Stimulated activated naive B cell treated with anti-CD40 and anti-IgM and Interleukin-4, amounts not matched to agents 10 μg/mL and 1 μg/mL and 100 μg/mL, for 72 hours (primary cell): ENCODE measurements at regions not wholly inside any gene's neighbourhood (a gene's known extent, or its start where the extent isn't known, plus 50 kb on each side); places are given as distances from the start of the nearest gene placed in this dataset.
"Not testable (repeated sequence)": the region's sequence is repeated elsewhere in the genome, so short reads cannot be mapped to it uniquely, and the experiment has no call there.

ENCODE experiments used
- ATAC-seq, 2 donors: fragments of 150-1000 bp; cut with Tn5 transposase; replicated peaks; 2 replicates each; pipeline ENCODE4 v1.10.0; 2021; ENCODE audit warnings: moderate library complexity in 1 of 2
- DNase-seq: peaks from one replicate; pipeline ENCODE4 v3.0.0; 2021
- H3K27ac Mint-ChIP-seq: one replicate; pipeline ENCODE4 v1.8.0; 2022; ENCODE audit warnings: mild to moderate bottlenecking, mixed read lengths
- H3K27me3 Mint-ChIP-seq, 2 donors: one replicate each; pipeline ENCODE4 v1.8.0; 2022; ENCODE audit warnings: mixed read lengths in 2 of 2
- H3K36me3 Mint-ChIP-seq, 2 donors: one replicate each; pipeline ENCODE4 v1.8.0; 2022; ENCODE audit warnings: mixed read lengths in 2 of 2, mild to moderate bottlenecking in 1 of 2
- H3K4me1 Mint-ChIP-seq, 2 donors: one replicate each; pipeline ENCODE4 v1.8.0; 2022; ENCODE audit warnings: mixed read lengths in 2 of 2, mild to moderate bottlenecking in 1 of 2
- H3K4me3 Mint-ChIP-seq, 2 donors: one replicate each; pipeline ENCODE4 v1.8.0; 2022; ENCODE audit warnings: mild to moderate bottlenecking in 2 of 2, mixed read lengths in 2 of 2, moderate library complexity in 1 of 2
- H3K9me3 Mint-ChIP-seq, 2 donors: one replicate each; pipeline ENCODE4 v1.8.0; 2022; ENCODE audit warnings: mixed read lengths in 2 of 2, mild to moderate bottlenecking in 1 of 2

DNA sequence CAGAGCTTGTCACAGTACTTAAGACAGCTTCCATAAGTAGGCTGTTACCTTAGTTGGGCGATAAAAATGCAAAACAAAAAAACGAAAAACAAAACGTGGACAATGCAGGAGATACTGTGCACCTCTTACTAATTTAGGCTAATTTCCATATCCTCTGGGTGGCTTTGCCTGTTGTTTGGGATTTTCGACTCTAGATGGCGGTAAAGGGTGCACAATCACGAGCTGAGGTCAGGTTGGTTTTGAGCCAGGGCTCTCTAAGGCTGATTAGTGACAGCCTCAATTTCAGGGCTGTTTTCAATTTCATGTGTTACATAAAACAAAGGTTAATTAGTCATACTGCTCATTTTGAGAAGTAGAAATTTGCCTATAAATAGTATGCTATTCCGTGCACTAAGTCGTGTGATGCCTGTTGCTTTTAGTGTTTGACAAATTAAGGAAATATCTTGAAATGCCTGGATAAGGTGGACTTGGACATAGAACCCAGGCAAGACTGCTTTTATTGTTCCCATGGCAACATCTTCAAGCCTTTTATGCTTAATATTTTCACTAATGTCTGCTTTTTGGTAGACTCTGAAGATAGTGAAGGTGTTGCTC, 493.1 kb downstream of the SOCS6 start:
- Mint-ChIP-seq H3K4me3 (no peak overlapping the region), H3K4me1 (no peaks in the 10 kb centered on the region), H3K9me3 (peaks cover 0 to 2% of the 10 kb centered on the region in 2 donors), H3K36me3 (no peaks in the 10 kb centered on the region), H3K27me3 (no peaks in the 10 kb centered on the region), H3K27ac (no peak overlapping the region)
- peak; percentile 17 for DNase-seq
- ATAC-seq = peak; percentile 86 to 89

DNA sequence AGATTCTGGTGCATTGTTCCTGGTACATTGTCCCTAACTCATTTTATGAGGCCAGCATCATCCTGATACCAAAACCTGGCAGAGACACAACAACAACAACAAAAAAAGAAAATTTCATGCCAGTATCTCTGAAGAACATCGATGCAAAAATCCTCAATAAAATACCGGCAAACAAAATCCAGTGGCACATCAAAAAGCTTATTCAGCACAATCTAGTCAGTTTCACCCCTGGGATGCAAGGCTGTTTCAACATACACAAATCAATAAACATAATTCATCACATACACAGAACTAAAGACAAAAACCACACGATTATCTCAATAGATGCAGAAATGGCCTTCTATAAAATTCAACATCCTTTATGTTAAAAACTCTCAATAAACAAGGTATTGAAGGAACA, 477.4 kb downstream of the SOCS6 start:
- not testable (repeated sequence) for ATAC-seq, H3K4me3 Mint-ChIP-seq, DNase-seq, H3K27me3 Mint-ChIP-seq, H3K27ac Mint-ChIP-seq, H3K9me3 Mint-ChIP-seq, H3K4me1 Mint-ChIP-seq, H3K36me3 Mint-ChIP-seq

DNA sequence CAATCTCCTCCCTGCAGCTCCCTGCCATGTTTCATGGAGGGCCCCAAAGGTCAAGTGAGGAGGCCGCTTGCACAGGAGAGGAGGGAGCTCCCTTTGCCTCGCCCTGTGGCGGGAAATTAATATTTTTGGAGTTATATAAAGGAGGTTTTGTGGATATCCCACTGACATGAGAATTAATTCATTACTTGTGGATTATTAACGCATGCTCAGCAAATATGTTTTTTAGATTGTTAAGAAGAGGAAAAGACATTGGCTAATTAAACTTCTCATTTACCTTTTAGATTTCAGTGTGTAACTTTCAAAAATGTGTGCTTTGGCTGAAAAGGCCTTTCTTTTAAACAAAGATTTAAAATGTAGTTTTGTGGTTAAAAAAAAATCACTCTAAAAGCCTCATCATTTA, 474.0 kb downstream of the SOCS6 start:
- Mint-ChIP-seq H3K36me3 (no peaks in the 10 kb centered on the region), H3K4me3 (no peak overlapping the region), H3K27ac (no peak overlapping the region), H3K27me3 (no peaks in the 10 kb centered on the region), H3K4me1 (no peaks in the 10 kb centered on the region), H3K9me3 (no peaks in the 10 kb centered on the region)
- ATAC-seq (no peak), DNase-seq (no peak)

DNA sequence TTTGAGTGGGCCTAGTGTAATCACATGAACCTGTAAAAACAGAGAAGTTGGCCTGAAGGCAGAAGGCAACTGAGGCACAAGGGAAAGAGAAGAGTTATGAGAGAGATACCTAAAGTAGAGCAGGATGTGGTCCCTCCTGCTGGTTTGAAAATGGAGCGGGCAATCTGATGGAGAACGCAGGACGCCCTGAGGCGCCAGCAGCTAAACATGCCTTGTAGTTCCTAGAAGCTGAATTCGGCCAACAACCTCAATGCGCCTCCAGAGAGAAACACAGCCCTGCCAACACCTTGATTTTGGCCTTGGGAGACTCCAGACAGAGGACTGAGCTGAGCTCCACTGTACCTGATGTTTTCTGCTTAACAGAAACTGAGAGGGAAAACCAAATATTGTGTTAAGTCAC, 469.9 kb downstream of the SOCS6 start:
- no peak overlapping the region for H3K4me3 Mint-ChIP-seq
- H3K4me1 Mint-ChIP-seq = no peaks in the 10 kb centered on the region
- DNase-seq (no peak), ATAC-seq (no peak)
- H3K27me3 Mint-ChIP-seq = no peaks in the 10 kb centered on the region
- no peaks in the 10 kb centered on the region for H3K36me3 Mint-ChIP-seq
- peaks cover 2 to 3% of the 10 kb centered on the region in 2 donors for H3K9me3 Mint-ChIP-seq
- no peak overlapping the region for H3K27ac Mint-ChIP-seq

DNA sequence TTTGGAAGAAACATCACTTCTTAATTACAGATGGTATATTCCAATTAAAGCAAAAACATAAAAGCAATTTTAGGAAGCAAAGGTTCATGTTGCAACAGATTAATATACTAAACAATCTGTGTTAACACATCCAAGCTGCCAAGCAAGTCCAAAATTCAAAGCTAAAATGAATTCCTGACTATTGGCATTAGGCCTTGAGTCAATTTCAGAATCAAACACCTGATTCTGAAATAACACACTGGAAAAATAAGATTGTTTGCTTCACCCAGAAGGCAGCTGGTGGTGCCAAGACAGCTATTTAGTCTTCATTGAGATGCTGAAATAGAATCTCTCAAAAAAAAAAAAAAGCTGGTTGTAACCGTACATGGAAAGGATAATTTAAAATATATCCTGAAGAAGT, 465.6 kb downstream of the SOCS6 start:
- H3K4me3 Mint-ChIP-seq = no peak overlapping the region
- ATAC-seq = no peak
- peaks cover 3 to 8% of the 10 kb centered on the region in 2 donors for H3K9me3 Mint-ChIP-seq

DNA sequence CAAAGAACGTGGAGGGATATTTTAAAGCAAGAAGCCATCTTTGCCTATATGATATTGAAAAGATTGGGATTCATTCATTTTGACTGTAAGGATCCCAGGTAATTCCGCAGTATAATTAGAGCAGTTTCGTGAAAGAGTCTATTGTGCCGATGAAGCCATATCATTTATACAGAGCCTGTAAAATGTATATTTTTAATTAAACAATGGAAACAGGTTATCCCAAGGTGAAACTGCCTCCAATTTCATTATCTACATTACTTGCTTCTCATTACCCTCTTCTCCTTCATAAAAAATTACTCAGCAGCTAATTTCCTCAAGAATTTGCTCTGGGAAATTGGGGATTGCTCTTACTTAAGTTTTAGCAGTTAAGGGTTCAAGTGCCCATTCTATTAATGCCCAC, 444.1 kb downstream of the SOCS6 start:
- Mint-ChIP-seq H3K36me3 (no peaks in the 10 kb centered on the region), H3K9me3 (peaks cover 0 to 4% of the 10 kb centered on the region in 2 donors), H3K27ac (no peak overlapping the region), H3K4me1 (no peaks in the 10 kb centered on the region), H3K4me3 (no peak overlapping the region), H3K27me3 (no peaks in the 10 kb centered on the region)
- ATAC-seq = no peak
- DNase-seq = no peak

More for the DNA sequence above, 465.6 kb downstream of the SOCS6 start:
- Mint-ChIP-seq H3K36me3 (no peaks in the 10 kb centered on the region), H3K4me1 (no peaks in the 10 kb centered on the region), H3K27ac (no peak overlapping the region), H3K27me3 (no peaks in the 10 kb centered on the region)
- no peak for DNase-seq

DNA sequence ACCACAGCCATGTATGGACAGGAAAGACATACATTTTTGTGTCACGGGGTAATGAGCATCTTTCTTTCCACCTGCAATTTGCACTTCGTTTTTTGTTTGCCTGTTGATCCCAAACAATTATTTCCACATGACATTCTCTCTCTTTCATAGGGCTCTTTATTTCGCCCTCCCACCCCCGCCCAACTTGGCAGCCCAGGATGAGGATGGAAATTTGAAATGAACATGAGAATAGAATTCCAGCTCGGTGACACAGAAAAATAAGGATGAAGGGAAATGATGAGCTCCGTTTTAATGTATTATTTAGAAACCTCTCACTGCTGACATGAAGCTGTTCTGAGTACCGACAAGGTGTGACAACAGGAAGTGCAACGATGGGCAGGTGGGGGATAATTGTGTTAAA, 443.3 kb downstream of the SOCS6 start:
- Mint-ChIP-seq H3K27ac (no peak overlapping the region), H3K9me3 (peaks cover 0 to 3% of the 10 kb centered on the region in 2 donors), H3K27me3 (no peaks in the 10 kb centered on the region), H3K4me1 (no peaks in the 10 kb centered on the region), H3K4me3 (no peak overlapping the region), H3K36me3 (no peaks in the 10 kb centered on the region)
- ATAC-seq (no peak), DNase-seq (no peak)

DNA sequence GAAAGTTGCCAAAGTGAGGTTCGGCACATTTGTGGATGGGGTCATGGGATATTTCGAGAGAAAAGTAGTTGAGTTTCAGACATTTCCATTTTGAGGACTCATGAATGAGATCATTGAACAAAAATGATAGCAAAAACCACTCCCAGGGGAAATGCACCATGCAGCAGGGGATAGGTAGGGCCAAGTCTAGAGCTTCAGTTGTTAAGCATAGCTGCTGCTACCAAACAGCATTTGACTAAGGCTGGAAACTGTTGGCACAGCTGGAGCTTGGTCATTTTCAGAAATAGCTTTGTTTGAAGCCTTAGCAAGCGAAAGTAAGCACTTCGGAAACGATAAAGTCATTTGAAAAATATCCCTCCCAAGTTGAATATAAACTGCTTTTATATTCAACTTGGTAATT, 431.8 kb downstream of the SOCS6 start:
- H3K27ac Mint-ChIP-seq = no peak overlapping the region
- no peaks in the 10 kb centered on the region for H3K4me1 Mint-ChIP-seq
- ATAC-seq (no peak), DNase-seq (no peak)
- peaks cover 3 to 5% of the 10 kb centered on the region in 2 donors for H3K9me3 Mint-ChIP-seq
- no peaks in the 10 kb centered on the region for H3K27me3 Mint-ChIP-seq
- no peak overlapping the region for H3K4me3 Mint-ChIP-seq
- H3K36me3 Mint-ChIP-seq = no peaks in the 10 kb centered on the region

DNA sequence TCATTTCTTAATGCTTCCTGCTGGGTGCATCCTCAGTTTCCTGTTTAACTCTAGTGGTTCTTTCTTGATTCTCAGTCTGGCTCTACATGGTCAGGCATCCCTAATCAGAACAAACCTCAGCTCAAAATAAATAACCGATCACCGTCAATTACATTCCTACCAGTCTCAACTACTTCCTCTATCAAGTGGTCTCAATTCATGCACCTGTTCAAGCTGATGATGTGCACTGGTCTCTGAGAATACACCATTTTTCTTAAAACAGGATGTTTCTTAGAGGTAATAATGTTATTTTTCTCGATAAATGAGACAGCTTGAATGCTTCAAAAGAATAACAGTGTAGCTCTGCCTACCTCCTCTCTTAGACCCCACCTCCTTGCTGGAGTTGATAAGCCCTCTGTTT, 420.9 kb downstream of the SOCS6 start:
- Mint-ChIP-seq H3K4me1 (peaks cover 0 to 15% of the 10 kb centered on the region in 2 donors), H3K27ac (no peak overlapping the region), H3K4me3 (no peak overlapping the region), H3K9me3 (peaks cover 2 to 11% of the 10 kb centered on the region in 2 donors), H3K27me3 (no peaks in the 10 kb centered on the region), H3K36me3 (no peaks in the 10 kb centered on the region)
- ATAC-seq (peak; percentile 47 to 67), DNase-seq (no peak)

DNA sequence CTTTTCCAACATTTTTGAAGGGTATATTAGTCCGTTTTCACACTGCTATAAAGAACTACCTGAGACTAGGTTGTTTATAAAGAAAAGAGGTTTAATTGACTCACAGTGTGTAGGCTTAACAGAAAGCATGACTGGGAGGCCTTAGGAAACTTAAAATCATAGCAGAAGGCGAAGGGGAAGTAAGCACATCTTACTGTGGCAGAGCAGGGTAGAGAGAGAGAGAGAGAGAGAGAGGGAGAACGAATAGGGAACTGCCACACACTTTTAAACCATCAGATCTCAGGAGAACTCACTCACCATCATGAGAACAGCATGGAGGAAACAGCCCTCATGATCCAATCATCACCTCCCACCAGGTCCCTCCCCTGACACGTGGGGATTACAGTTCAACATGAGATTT, 420.3 kb downstream of the SOCS6 start:
- DNase-seq = no peak
- Mint-ChIP-seq H3K36me3 (no peaks in the 10 kb centered on the region), H3K4me1 (peaks cover 0 to 15% of the 10 kb centered on the region in 2 donors), H3K4me3 (no peak overlapping the region), H3K27me3 (no peaks in the 10 kb centered on the region), H3K9me3 (peaks cover 2 to 11% of the 10 kb centered on the region in 2 donors), H3K27ac (no peak overlapping the region)
- peak; percentile 43 to 51 for ATAC-seq

DNA sequence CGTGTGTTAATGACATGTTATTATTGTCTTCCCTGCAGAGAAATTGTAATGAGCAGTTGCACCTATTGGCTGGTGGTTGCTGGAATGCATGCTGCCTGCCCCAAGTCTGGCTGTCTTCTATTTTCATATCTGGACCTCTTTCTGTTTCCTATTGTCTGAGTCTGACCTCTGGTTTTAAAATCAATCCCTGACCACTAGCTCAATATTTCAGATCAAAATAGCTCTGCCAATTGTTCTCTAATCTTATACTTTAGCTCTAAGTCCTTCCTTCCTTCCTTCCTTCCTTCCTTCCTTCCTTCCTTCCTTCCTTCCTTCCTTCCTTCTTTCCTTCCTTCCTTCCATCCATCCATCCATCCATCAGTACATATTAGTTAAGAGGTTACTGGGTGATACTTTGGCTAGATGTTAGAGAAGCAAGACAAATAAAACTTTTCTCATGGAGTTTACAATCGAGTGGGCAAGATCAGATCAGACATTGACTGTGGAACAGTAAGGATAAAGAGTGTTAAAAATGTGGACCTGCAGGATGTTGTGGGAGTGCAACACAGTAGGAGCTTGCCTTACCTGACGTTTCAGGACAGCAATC, 417.1 kb downstream of the SOCS6 start:
- DNase-seq (no peak), ATAC-seq (no peak)
- Mint-ChIP-seq H3K27ac (no peak overlapping the region), H3K9me3 (peaks cover 3 to 13% of the 10 kb centered on the region in 2 donors), H3K4me1 (peaks cover 0 to 15% of the 10 kb centered on the region in 2 donors), H3K4me3 (no peak overlapping the region), H3K27me3 (no peaks in the 10 kb centered on the region), H3K36me3 (no peaks in the 10 kb centered on the region)

DNA sequence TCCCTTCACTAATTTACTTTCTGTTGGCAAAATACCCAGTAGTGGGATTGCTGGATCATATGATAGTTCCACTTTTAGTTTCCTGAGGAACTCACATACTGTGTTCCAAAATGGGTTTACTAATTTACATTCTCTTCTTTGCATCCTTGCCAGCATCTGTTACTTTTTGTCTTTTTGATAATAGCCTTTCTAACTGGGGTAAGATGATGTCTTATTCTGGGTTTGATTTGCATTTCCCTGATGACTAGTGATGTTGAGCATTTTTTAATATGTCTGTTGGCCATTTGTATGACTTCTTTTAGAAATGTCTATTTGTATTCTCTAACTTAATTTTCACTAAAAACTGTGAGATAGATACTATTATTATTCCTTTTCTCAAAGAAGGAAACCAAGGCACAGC, 411.7 kb downstream of the SOCS6 start:
- no peaks in the 10 kb centered on the region for H3K36me3 Mint-ChIP-seq
- H3K4me3 Mint-ChIP-seq = no peak overlapping the region
- DNase-seq (no peak), ATAC-seq (no peak)
- no peak overlapping the region for H3K27ac Mint-ChIP-seq
- peaks cover 6% of the 10 kb centered on the region in 2 donors for H3K9me3 Mint-ChIP-seq
- no peaks in the 10 kb centered on the region for H3K4me1 Mint-ChIP-seq
- H3K27me3 Mint-ChIP-seq = no peaks in the 10 kb centered on the region

DNA sequence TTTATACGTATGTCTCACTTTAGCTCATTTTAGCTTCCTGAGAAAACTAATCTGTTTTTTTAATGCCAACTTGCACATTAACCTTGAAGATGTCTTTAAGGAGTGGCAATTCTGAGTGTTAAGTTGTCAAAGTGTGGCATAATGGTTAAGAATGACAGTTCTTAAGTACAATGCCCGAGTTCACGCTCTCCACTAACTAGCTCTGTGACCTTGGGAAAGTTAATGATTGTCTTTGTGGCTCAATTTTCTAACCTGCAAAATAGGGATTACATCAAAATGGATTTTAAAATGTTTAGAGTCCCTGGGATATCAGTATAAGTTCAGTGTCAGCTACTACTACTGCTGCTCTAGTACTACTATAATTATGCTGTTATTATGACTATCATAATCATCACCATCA, 409.7 kb downstream of the SOCS6 start:
- Mint-ChIP-seq H3K4me3 (no peak overlapping the region), H3K9me3 (peaks cover 6% of the 10 kb centered on the region in 2 donors), H3K4me1 (no peaks in the 10 kb centered on the region), H3K27me3 (no peaks in the 10 kb centered on the region), H3K36me3 (no peaks in the 10 kb centered on the region), H3K27ac (no peak overlapping the region)
- DNase-seq (no peak), ATAC-seq (no peak)

DNA sequence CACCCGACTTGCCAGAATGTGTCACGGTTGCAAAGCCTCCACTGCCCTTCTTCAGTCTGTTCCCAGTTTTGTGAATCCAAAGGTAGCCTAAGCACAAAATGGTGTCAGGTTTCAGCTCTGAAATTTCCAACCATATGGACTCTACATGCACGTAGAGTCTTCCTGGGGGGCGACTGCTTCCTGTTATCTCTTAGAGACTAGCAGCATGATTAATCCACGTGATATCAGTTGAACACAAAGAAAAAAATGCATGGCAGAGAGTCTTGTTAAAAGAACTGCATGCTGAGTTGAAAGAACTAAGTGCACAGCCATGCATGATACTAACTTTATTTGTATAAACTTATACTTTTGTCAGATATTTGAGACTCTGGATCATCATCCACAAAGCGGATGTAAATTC, 404.4 kb downstream of the SOCS6 start:
- no peak for ATAC-seq
- no peaks in the 10 kb centered on the region for H3K27me3 Mint-ChIP-seq
- H3K27ac Mint-ChIP-seq = no peak overlapping the region
- no peaks in the 10 kb centered on the region for H3K4me1 Mint-ChIP-seq
- H3K36me3 Mint-ChIP-seq = no peaks in the 10 kb centered on the region
- DNase-seq = no peak
- H3K9me3 Mint-ChIP-seq = peaks cover 0 to 5% of the 10 kb centered on the region in 2 donors
- no peak overlapping the region for H3K4me3 Mint-ChIP-seq

DNA sequence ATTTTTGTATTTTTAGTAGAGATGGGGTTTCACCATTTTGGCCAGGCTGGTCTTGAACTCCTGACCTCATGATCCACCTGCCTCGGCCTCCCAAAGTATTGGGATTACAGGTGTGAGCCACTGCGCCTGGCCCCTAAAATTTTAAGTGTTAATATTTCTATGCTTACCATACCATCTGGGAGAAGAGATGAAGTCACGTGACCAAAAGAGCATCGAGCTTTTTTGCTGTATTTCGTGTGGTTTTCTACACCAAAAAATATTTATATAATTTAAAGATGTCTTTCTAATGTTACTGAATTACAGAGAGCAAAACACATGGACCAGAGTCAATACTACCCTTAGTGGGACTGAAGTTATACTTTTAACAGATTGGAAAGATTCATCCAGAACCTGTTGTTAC, 400.9 kb downstream of the SOCS6 start:
- not testable (repeated sequence) for DNase-seq, H3K27me3 Mint-ChIP-seq, H3K27ac Mint-ChIP-seq, H3K4me3 Mint-ChIP-seq, H3K9me3 Mint-ChIP-seq, ATAC-seq, H3K36me3 Mint-ChIP-seq, H3K4me1 Mint-ChIP-seq
